ENCODE measurements at regions not wholly inside any gene's neighbourhood (a gene's known extent, or its start where the extent isn't known, plus 50 kb on each side); places are given as distances from the start of the nearest gene placed in this dataset.

GRCh38 chr4:23594125-23594524, 295.7 kb downstream of the PPARGC1A start (continued):
- TF ChIP-seq CTCF (IDR thresholded peaks at IDR 0.05; ENCODE audit: low read depth, low read length, missing input control) = no peak

GRCh38 chr4:23590431-23590830, 299.4 kb downstream of the PPARGC1A start:
- Histone ChIP-seq H3K4me3 (ENCODE audit: low read depth in 1 of 3, low read length in 3 of 3) (no peak overlapping the region), H3K36me3 (ENCODE audit: control insufficient read depth in 4 of 4, insufficient read depth in 3 of 4, low read depth in 1 of 4, low read length in 3 of 4) (no peaks in the 10 kb centered on the region), H3K27ac (ENCODE audit: low read depth in 1 of 2, low read length in 2 of 2) (no peak overlapping the region), H3K9me3 (ENCODE audit: control insufficient read depth in 4 of 4, low read length in 3 of 4) (peaks cover 0 to 3% (median 0%) of the 10 kb centered on the region in 4 donors), H3K4me1 (ENCODE audit: control insufficient read depth in 4 of 4, insufficient read depth in 4 of 4, low read length in 3 of 4) (no peaks in the 10 kb centered on the region), H3K9ac (ENCODE audit: low read depth in 1 of 2, low read length in 2 of 2) (no peak overlapping the region), H3K27me3 (ENCODE audit: control insufficient read depth in 4 of 4, insufficient read depth in 4 of 4, low read length in 3 of 4) (no peaks in the 10 kb centered on the region)
- no peak for TF ChIP-seq NR2F2 (IDR thresholded peaks at IDR 0.05)
- WGBS = 13% methylated on average over 2 of the region's 2 CpGs
- DNase-seq (ENCODE audit: low spot score) = no peak

- DNase-seq (ENCODE audit: low spot score) = no peak
- no peak overlapping the region for H3K27ac ChIP-seq (ENCODE audit: low read depth in 1 of 2, low read length in 2 of 2)
- no peaks in the 10 kb centered on the region for H3K9me3 ChIP-seq (ENCODE audit: control insufficient read depth in 4 of 4, low read length in 3 of 4)
- no peak for TF ChIP-seq NR2F2 (IDR thresholded peaks at IDR 0.05)
- no peak for TF ChIP-seq ZBTB33 (IDR thresholded peaks at IDR 0.05)
- no peak for TF ChIP-seq TAF1 (conservative IDR thresholded peaks at IDR 0.05)
- TF ChIP-seq HNF4G (IDR thresholded peaks at IDR 0.05) = no peak
- no peak for TF ChIP-seq RXRA (IDR thresholded peaks at IDR 0.05)
- TF ChIP-seq REST (IDR thresholded peaks at IDR 0.05) = no peak
- TF ChIP-seq JUND (IDR thresholded peaks at IDR 0.05) = no peak
- no peak for TF ChIP-seq FOXA1 (IDR thresholded peaks at IDR 0.05)
- TF ChIP-seq RAD21 (IDR thresholded peaks at IDR 0.05) = no peak
- TF ChIP-seq GABPA (IDR thresholded peaks at IDR 0.05 in 1 of 2, conservative IDR thresholded peaks at IDR 0.05 in 1 of 2) = no peak
- TF ChIP-seq EGR1 (IDR thresholded peaks at IDR 0.05; ENCODE audit: low read depth in 2 of 2) = no peak
- TF ChIP-seq MAX (IDR thresholded peaks at IDR 0.05) = no peak
- TF ChIP-seq ATF3 (IDR thresholded peaks at IDR 0.05) = no peak
- TF ChIP-seq HNF4A (conservative IDR thresholded peaks at IDR 0.05) = no peak
- no peak for TF ChIP-seq YY1 (IDR thresholded peaks at IDR 0.05)
- no peak overlapping the region for H3K9ac ChIP-seq (ENCODE audit: low read depth in 1 of 2, low read length in 2 of 2)
- WGBS = 32% methylated on average over 3 of the region's 3 CpGs
- H3K27me3 ChIP-seq (ENCODE audit: control insufficient read depth in 4 of 4, insufficient read depth in 4 of 4, low read length in 3 of 4) = no peaks in the 10 kb centered on the region
- H3K4me1 ChIP-seq (ENCODE audit: control insufficient read depth in 4 of 4, insufficient read depth in 4 of 4, low read length in 3 of 4) = no peaks in the 10 kb centered on the region
- no peaks in the 10 kb centered on the region for H3K36me3 ChIP-seq (ENCODE audit: control insufficient read depth in 4 of 4, insufficient read depth in 3 of 4, low read depth in 1 of 4, low read length in 3 of 4)
- no peak overlapping the region for H3K4me3 ChIP-seq (ENCODE audit: low read depth in 1 of 3, low read length in 3 of 3)
Measured at GRCh38 chr4:23584024-23584423, 305.8 kb downstream of the PPARGC1A start.
